ENCODE measurements at regions not wholly inside any gene's neighbourhood (a gene's known extent, or its start where the extent isn't known, plus 50 kb on each side); places are given as distances from the start of the nearest gene placed in this dataset.

- H3K4me3 ChIP-seq (ENCODE audit: control insufficient read depth, low read depth, low read length): no peak overlapping the region
- no peak for DNase-seq (ENCODE audit: low read depth)
- no peak for TF ChIP-seq CTCF (IDR thresholded peaks at IDR 0.05; ENCODE audit: control insufficient read depth, insufficient read depth, low read depth, low read length, missing control alignments)
Measured at GRCh38 chr4:189510601-189511000, 430.1 kb upstream of the FRG1 start.

- no peak for TF ChIP-seq CTCF (IDR thresholded peaks at IDR 0.05; ENCODE audit: control insufficient read depth, insufficient read depth, low read depth, low read length, missing control alignments)
- no peak for DNase-seq (ENCODE audit: low read depth)
- H3K4me3 ChIP-seq (ENCODE audit: control insufficient read depth, low read depth, low read length): no peak overlapping the region
Measured at GRCh38 chr4:189511581-189511980, 429.1 kb upstream of the FRG1 start.

GRCh38 chr4:189513421-189513820 lies 427.3 kb upstream of the FRG1 start:
- no peak for DNase-seq (ENCODE audit: low read depth)
- TF ChIP-seq CTCF (IDR thresholded peaks at IDR 0.05; ENCODE audit: control insufficient read depth, insufficient read depth, low read depth, low read length, missing control alignments): no peak
- no peak overlapping the region for H3K4me3 ChIP-seq (ENCODE audit: control insufficient read depth, low read depth, low read length)

- no peak overlapping the region for H3K4me3 ChIP-seq (ENCODE audit: control insufficient read depth, low read depth, low read length)
- no peak for TF ChIP-seq CTCF (IDR thresholded peaks at IDR 0.05; ENCODE audit: control insufficient read depth, insufficient read depth, low read depth, low read length, missing control alignments)
- DNase-seq (ENCODE audit: low read depth): no peak
Measured at GRCh38 chr4:189514209-189514608, 426.5 kb upstream of the FRG1 start.

- H3K4me3 ChIP-seq (ENCODE audit: control insufficient read depth, low read depth, low read length): no peak overlapping the region
- TF ChIP-seq CTCF (IDR thresholded peaks at IDR 0.05; ENCODE audit: control insufficient read depth, insufficient read depth, low read depth, low read length, missing control alignments): no peak
- no peak for DNase-seq (ENCODE audit: low read depth)
Measured at GRCh38 chr4:189516902-189517301, 423.8 kb upstream of the FRG1 start.

GRCh38 chr4:189519186-189519585 lies 421.5 kb upstream of the FRG1 start:
- no peak for TF ChIP-seq CTCF (IDR thresholded peaks at IDR 0.05; ENCODE audit: control insufficient read depth, insufficient read depth, low read depth, low read length, missing control alignments)
- DNase-seq (ENCODE audit: low read depth): no peak

GRCh38 chr4:189525304-189525703 lies 415.4 kb upstream of the FRG1 start:
- DNase-seq (ENCODE audit: low read depth): no peak
- no peak for TF ChIP-seq CTCF (IDR thresholded peaks at IDR 0.05; ENCODE audit: control insufficient read depth, insufficient read depth, low read depth, low read length, missing control alignments)
- H3K4me3 ChIP-seq (ENCODE audit: control insufficient read depth, low read depth, low read length): no peak overlapping the region

More at GRCh38 chr4:189519186-189519585, 421.5 kb upstream of the FRG1 start:
- H3K4me3 ChIP-seq (ENCODE audit: control insufficient read depth, low read depth, low read length): no peak overlapping the region

Data from AG09309 (cell line).